AG04449 (cell line): ENCODE measurements at regions not wholly inside any gene's neighbourhood (a gene's known extent, or its start where the extent isn't known, plus 50 kb on each side); places are given as distances from the start of the nearest gene placed in this dataset.

Source experiments
- CTCF ChIA-PET: fragments of 350-600 bp; formaldehyde crosslinking; extraction: SDS; loops from one replicate; lab custom pipeline; 2021; ENCODE audit warnings: antibody characterized with exemption; lab: Yijun Ruan, JAX
- POLR2A ChIA-PET: fragments of 400-600, 350-600 bp; formaldehyde crosslinking; extraction: SDS; loops from one replicate; lab custom pipeline; 2020; ENCODE audit warnings: antibody characterized with exemption, inconsistent platforms; lab: Yijun Ruan, JAX
- DNase-seq: peaks from one replicate; pipeline ENCODE4 v3.0.0-alpha.2; 2010; ENCODE audit warnings: low read depth, low spot score
- H3K4me3 ChIP-seq: 2 replicates; pipeline ENCODE4 v1.5.1; 2011; ENCODE audit warnings: low read depth, mild to moderate bottlenecking, control low read depth, low read length
- TF ChIP-seq, protein P1 (sequence below): IDR thresholded peaks from one replicate; pipeline ENCODE4 v1.5.1; 2011; ENCODE audit warnings: mild to moderate bottlenecking, moderate library complexity, low read length, control low read depth, inconsistent platforms; ENCODE audit not compliant: insufficient read depth; ENCODE audit errors: missing control alignments

DNA sequence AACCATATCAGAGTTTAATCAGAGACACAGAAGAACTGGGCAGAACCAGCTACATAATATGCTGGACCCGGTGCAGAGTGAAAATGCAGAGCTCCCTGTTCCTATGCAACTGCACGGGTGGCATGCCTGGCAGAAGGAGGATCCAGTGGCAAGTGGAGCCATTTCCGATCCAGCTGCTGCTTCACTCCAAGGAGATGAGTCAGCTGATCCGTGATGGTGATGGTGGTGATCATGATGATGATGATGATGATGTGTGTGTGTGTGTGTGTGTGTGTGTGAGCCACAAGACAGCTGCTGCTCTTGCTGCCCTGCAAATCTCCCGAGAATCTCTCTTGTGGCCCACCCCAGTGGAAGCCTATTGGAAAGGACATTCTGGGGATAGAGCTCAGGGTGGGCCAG lies 133.0 kb downstream of the URB2 start:
- peak; percentile 41 for DNase-seq
- ChIA-PET POLR2A (no interaction called here), CTCF (interaction anchor here (0.7 to 2.4 kb wide), 3 partner anchors 43 to 463 kb away, joined by 3 to 10 read pairs (median 6); no protein-coding TSS in a partner anchor)
- TF ChIP-seq, protein P1, sequence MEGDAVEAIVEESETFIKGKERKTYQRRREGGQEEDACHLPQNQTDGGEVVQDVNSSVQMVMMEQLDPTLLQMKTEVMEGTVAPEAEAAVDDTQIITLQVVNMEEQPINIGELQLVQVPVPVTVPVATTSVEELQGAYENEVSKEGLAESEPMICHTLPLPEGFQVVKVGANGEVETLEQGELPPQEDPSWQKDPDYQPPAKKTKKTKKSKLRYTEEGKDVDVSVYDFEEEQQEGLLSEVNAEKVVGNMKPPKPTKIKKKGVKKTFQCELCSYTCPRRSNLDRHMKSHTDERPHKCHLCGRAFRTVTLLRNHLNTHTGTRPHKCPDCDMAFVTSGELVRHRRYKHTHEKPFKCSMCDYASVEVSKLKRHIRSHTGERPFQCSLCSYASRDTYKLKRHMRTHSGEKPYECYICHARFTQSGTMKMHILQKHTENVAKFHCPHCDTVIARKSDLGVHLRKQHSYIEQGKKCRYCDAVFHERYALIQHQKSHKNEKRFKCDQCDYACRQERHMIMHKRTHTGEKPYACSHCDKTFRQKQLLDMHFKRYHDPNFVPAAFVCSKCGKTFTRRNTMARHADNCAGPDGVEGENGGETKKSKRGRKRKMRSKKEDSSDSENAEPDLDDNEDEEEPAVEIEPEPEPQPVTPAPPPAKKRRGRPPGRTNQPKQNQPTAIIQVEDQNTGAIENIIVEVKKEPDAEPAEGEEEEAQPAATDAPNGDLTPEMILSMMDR, result no peak
- H3K4me3 ChIP-seq, result no peak overlapping the region

DNA sequence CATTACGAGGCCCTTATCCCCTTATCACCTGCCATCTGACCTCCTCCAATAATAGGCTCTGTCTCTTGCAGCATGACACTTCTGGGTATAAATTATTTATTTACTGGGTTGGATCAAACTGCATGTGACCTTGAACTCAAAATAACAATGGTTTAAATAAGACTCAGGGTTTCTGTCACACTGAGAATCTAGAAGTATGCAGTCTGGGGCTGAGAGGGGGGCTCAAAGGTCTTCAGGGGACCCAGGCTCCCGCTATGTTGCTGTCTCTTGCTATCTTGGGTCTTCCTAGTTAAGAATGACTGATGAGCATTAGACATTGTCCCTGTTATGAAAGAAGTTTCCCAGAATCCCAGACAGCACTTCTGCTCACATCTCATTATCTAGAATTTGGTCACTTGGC lies 133.5 kb downstream of the URB2 start:
- TF ChIP-seq, protein P1, result no peak
- CTCF ChIA-PET, result no interaction called here

DNA sequence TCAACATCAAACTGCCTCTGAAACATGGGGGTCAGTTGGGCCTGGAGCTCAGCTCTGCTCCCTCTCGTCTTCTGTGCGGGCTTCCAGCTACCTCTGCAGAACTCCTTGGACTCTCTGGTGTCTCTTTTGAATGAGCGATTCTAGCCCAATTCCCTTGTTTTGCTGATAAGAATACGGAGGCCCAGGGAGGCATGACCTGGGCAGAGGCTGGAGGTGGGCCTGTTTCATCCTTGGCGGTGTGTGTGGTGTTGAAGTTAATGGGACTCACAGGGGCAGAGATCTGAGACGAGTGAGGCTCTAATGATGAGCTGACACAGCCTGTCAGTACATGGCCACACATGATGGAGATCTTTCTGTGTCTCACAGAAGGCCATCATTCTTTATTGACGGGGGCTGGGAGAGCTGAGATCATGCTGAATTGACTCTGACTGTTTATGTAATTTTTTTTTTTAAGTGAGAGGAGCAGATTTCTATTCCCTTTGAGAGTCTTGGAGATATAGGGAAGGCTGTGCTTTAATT lies 134.5 kb downstream of the URB2 start:
- ChIA-PET CTCF (no interaction called here), POLR2A (no interaction called here)
- TF ChIP-seq, protein P1, result no peak
- no peak overlapping the region for H3K4me3 ChIP-seq
- no peak for DNase-seq

More for the DNA sequence above, 133.5 kb downstream of the URB2 start:
- DNase-seq, result no peak
- POLR2A ChIA-PET, result no interaction called here
- H3K4me3 ChIP-seq, result no peak overlapping the region

DNA sequence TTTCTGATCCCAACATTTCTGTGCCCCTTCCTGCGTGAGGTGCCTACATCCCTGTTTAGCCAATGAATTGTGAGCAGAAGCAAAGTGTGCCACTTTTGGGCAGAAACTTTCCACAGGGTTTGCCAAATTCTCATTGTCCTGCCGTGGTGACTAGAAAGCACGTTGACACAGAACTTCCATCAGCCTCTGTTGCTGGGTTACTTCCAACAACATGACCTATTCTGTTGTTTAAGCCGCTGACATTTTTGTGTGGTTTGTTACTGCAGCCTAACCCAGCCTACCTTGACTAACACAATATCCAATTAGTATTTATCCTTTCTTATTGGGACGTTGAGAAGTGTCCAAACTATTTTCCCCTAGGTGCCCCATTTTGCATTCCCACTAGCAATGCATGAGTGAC lies 136.8 kb downstream of the URB2 start:
- ChIA-PET CTCF (no interaction called here), POLR2A (no interaction called here)
- TF ChIP-seq, protein P1, result no peak
- no peak overlapping the region for H3K4me3 ChIP-seq
- DNase-seq, result no peak

DNA sequence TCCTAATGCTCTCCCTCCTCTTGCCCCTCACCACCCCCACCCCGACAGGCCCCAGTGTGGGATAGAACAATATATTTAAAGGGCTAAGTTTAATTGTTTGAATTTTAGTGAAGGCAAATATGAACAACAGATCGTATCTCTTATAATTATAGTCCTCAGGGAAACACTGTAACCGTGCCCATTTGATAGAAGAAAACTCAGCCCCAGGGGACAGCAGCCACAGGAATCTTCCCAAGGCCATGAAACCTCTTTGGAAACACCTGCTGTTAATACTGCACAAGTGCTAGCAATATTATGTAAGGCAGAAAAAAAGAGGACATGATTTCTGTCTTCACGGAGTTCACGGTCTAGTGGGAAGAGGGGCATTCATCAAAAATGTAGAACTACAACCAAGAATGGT lies 142.2 kb downstream of the URB2 start:
- CTCF ChIA-PET, result no interaction called here
- POLR2A ChIA-PET, result no interaction called here
- H3K4me3 ChIP-seq, result no peak overlapping the region
- no peak for DNase-seq
- TF ChIP-seq, protein P1, result no peak

DNA sequence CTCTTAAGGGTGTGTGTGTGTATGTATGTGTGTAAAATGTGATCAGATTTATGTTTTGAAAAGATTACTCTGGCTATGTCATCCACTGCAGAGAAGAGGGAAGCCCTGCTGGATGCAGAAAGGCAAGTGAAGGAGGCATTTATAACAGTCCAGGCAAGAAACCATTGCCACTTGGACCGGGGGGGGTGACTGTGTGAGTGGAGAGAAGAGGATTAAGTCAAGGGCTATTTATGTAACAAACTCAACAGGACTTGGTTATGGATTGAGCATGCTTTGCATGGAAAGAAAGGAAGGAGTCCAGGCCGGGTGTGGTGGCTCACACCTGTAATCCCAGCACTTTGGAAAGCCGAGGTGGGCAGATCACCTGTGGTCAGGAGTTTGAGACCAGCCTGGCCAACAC lies 143.0 kb downstream of the URB2 start:
- ChIA-PET POLR2A (no interaction called here), CTCF (no interaction called here)
- no peak overlapping the region for H3K4me3 ChIP-seq
- TF ChIP-seq, protein P1, result no peak
- DNase-seq, result no peak
